ENCODE measurements at regions not wholly inside any gene's neighbourhood (a gene's known extent, or its start where the extent isn't known, plus 50 kb on each side); places are given as distances from the start of the nearest gene placed in this dataset.

GRCh38 chr15:46676233-46677206 lies 1040.8 kb upstream of the SEMA6D start:
- TF ChIP-seq FOSB (CRISPR knock-in tag; IDR thresholded peaks at IDR 0.05) (no peak), HOXA7 (CRISPR knock-in tag; IDR thresholded peaks at IDR 0.05) (no peak), POLR2A (IDR thresholded peaks at IDR 0.05; ENCODE audit: low read length) (no peak), CTCF (IDR thresholded peaks at IDR 0.05) (no peak), CEBPB (IDR thresholded peaks at IDR 0.05) (no peak), REST (IDR thresholded peaks at IDR 0.05) (no peak), SREBF2 (IDR thresholded peaks at IDR 0.05) (no peak), EHMT2 (IDR thresholded peaks at IDR 0.05; ENCODE audit: low read depth) (no peak), NR3C1 (IDR thresholded peaks at IDR 0.05) (no peak), POLR2AphosphoS2 (conservative IDR thresholded peaks at IDR 0.05; ENCODE audit: low read length) (no peak), PHF8 (IDR thresholded peaks at IDR 0.05; ENCODE audit: borderline replicate concordance, low read depth) (no peak), USF2 (IDR thresholded peaks at IDR 0.05) (no peak), TP53 (CRISPR knock-in tag; IDR thresholded peaks at IDR 0.05) (no peak)

Measured in A549 (cell line).